K562 (cell line): ENCODE measurements at regions not wholly inside any gene's neighbourhood (a gene's known extent, or its start where the extent isn't known, plus 50 kb on each side); places are given as distances from the start of the nearest gene placed in this dataset.

ENCODE experiments used
- NBN ChIP-seq: fragments of 450-650 bp; IDR thresholded peaks from 2 replicates; pipeline ENCODE4 v1.6.1; 2016; ENCODE audit warnings: low read depth, mild to moderate bottlenecking
- SIN3A ChIP-seq, 2 experiments: fragments of 150-350 bp in 1 of 2; IDR thresholded peaks; 2 replicates each; pipeline ENCODE4 v1.6.1; 2011 to 2016; ENCODE audit warnings: borderline replicate concordance in 2 of 2, low read depth in 2 of 2, low read length in 2 of 2, mild to moderate bottlenecking in 2 of 2, moderate library complexity in 2 of 2; ENCODE audit not compliant: control insufficient read depth in 1 of 2
- TF ChIP-seq, protein P1 (sequence below), 2 experiments: fragments of 450-650 bp in 1 of 2; sonication (generic) in 1 of 2; formaldehyde crosslinking; conservative IDR thresholded peaks; 2 replicates each; pipeline versions ENCODE4 v1.4.0 to v1.8.1; 2020 to 2022; ENCODE audit warnings: mild to moderate bottlenecking in 1 of 2, missing genetic modification reagents in 1 of 2
- TF ChIP-seq, protein P2 (sequence below), 2 experiments: fragments of 200-800 bp in 1 of 2; sonication (Bioruptor generic) in 1 of 2; sonication (generic) in 1 of 2; formaldehyde crosslinking in 1 of 2; IDR thresholded peaks in 1 of 2; conservative IDR thresholded peaks in 1 of 2; 2 replicates each; pipeline versions ENCODE4 v1.5.0 to v1.6.1; 2016 to 2020; ENCODE audit warnings: missing compliant biosample characterization in 1 of 2, missing genetic modification characterization in 1 of 2, missing genetic modification reagents in 1 of 2

DNA sequence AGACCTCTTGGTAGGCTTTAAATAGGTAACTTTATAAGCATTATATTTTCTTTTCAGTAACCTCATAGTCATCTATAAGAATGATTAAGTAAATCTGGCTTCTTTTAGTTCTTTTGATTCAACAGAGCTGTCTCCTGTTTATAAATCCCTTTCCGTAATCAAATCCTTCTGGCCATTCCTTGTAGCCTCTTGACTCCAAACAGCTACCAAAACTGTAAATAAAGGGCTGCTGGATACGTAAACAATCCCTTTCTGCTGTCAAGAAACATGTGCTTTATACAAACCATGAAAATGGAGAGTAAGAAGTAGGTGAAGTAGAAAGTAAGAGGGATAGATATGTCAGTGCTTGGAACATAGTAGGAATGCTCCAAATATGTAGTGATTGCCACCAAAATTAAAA, 183.2 kb upstream of the CASK start:
- TF ChIP-seq, protein P1, sequence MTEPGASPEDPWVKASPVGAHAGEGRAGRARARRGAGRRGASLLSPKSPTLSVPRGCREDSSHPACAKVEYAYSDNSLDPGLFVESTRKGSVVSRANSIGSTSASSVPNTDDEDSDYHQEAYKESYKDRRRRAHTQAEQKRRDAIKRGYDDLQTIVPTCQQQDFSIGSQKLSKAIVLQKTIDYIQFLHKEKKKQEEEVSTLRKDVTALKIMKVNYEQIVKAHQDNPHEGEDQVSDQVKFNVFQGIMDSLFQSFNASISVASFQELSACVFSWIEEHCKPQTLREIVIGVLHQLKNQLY (CRISPR knock-in tag; conservative IDR thresholded peaks at IDR 0.05): no peak
- TF ChIP-seq NBN (no peak), SIN3A (IDR thresholded peaks at IDR 0.05; ENCODE audit: borderline replicate concordance in 2 of 2, control insufficient read depth in 1 of 2, low read depth in 2 of 2, low read length in 2 of 2) (no peak)
- TF ChIP-seq, protein P2, sequence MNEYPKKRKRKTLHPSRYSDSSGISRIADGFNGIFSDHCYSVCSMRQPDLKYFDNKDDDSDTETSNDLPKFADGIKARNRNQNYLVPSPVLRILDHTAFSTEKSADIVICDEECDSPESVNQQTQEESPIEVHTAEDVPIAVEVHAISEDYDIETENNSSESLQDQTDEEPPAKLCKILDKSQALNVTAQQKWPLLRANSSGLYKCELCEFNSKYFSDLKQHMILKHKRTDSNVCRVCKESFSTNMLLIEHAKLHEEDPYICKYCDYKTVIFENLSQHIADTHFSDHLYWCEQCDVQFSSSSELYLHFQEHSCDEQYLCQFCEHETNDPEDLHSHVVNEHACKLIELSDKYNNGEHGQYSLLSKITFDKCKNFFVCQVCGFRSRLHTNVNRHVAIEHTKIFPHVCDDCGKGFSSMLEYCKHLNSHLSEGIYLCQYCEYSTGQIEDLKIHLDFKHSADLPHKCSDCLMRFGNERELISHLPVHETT (CRISPR knock-in tag; conservative IDR thresholded peaks at IDR 0.05 in 1 of 2, IDR thresholded peaks at IDR 0.05 in 1 of 2): no peak
